Hepatocyte (in vitro differentiated cells): ENCODE measurements at regions not wholly inside any gene's neighbourhood (a gene's known extent, or its start where the extent isn't known, plus 50 kb on each side); places are given as distances from the start of the nearest gene placed in this dataset.
A peak's percentile ranks its signal among the peaks of the same experiment; 100 is the strongest.
"Not testable (repeated sequence)": the region's sequence is repeated elsewhere in the genome, so short reads cannot be mapped to it uniquely, and the experiment has no call there.

Experiments used
- DNase-seq: peaks from one replicate; pipeline ENCODE4 v3.0.0-alpha.2; 2016; ENCODE audit warnings: low spot score
- H2AFZ ChIP-seq: fragments of 200-600 bp; sonication (generic); 2 replicates; pipeline ENCODE4 v1.6.0; 2016; ENCODE audit warnings: antibody characterized with exemption, mild to moderate bottlenecking
- H3K27ac ChIP-seq: fragments of 200-600 bp; sonication (generic); 2 replicates; pipeline ENCODE4 v1.5.1; 2016; ENCODE audit warnings: mild to moderate bottlenecking
- H3K27me3 ChIP-seq: fragments of 200-600 bp; sonication (generic); 2 replicates; pipeline ENCODE4 v1.6.1; 2016
- H3K36me3 ChIP-seq: fragments of 200-600 bp; sonication (generic); replicated peaks from 2 replicates; pipeline ENCODE4 v1.5.1; 2016; ENCODE audit warnings: low read depth; ENCODE audit not compliant: insufficient read depth
- H3K4me1 ChIP-seq: fragments of 200-600 bp; sonication (generic); 2 replicates; pipeline ENCODE4 v1.5.1; 2016; ENCODE audit warnings: mild to moderate bottlenecking, moderate library complexity; ENCODE audit not compliant: insufficient read depth
- H3K4me2 ChIP-seq: fragments of 200-600 bp; sonication (generic); 2 replicates; pipeline ENCODE4 v1.6.0; 2016
- H3K4me3 ChIP-seq: fragments of 200-600 bp; sonication (generic); 2 replicates; pipeline ENCODE4 v1.5.1; 2016; ENCODE audit warnings: mild to moderate bottlenecking
- H3K79me2 ChIP-seq: fragments of 200-600 bp; sonication (generic); 2 replicates; pipeline ENCODE4 v1.6.0; 2017; ENCODE audit warnings: mild to moderate bottlenecking
- H3K9me2 ChIP-seq: fragments of 200-600 bp; sonication (generic); replicated peaks from 2 replicates; pipeline ENCODE4 v1.6.0; 2017; ENCODE audit warnings: mild to moderate bottlenecking; ENCODE audit not compliant: insufficient read depth
- H3K9me3 ChIP-seq: fragments of 200-600 bp; sonication (generic); 2 replicates; pipeline ENCODE4 v1.5.1; 2016; ENCODE audit warnings: low read depth, mild to moderate bottlenecking
- H4K20me1 ChIP-seq: fragments of 200-600 bp; sonication (generic); 2 replicates; pipeline ENCODE4 v1.6.0; 2016; ENCODE audit warnings: mild to moderate bottlenecking; ENCODE audit not compliant: insufficient read depth, poor library complexity, severe bottlenecking
- CTCF ChIP-seq: fragments of 200-600 bp; sonication (generic); IDR thresholded peaks from 2 replicates; pipeline ENCODE4 v1.5.1; 2016; ENCODE audit warnings: antibody characterized with exemption, mild to moderate bottlenecking; ENCODE audit not compliant: poor library complexity
- EZH2 ChIP-seq: fragments of 200-600 bp; sonication (generic); IDR thresholded peaks from 2 replicates; pipeline ENCODE4 v1.6.1; 2016; ENCODE audit warnings: antibody characterized with exemption, mild to moderate bottlenecking, borderline replicate concordance
- EZH2phosphoT487 ChIP-seq: fragments of 200-600 bp; sonication (generic); IDR thresholded peaks from one replicate; pipeline ENCODE4 v1.6.1; 2018; ENCODE audit warnings: antibody characterized with exemption, mild to moderate bottlenecking, low read depth, moderate library complexity; ENCODE audit not compliant: unreplicated experiment, severe bottlenecking
- WGBS: methylation state at CpG from one replicate; pipeline ENCODE4 v1.1.6; 2016; ENCODE audit warnings: low lambda C conversion rate; ENCODE audit errors: missing lambda C conversion rate; 5-methylcytosine and 5-hydroxymethylcytosine counted together

GRCh38 chr12:29012673-29013072 lies 136.4 kb upstream of the FAR2 start:
- WGBS = 87% methylated on average over 4 of the region's 4 CpGs
- H3K27me3 ChIP-seq = no peaks in the 10 kb centered on the region
- no peak for DNase-seq
- H3K4me3 ChIP-seq = no peak overlapping the region
- no peaks in the 10 kb centered on the region for H4K20me1 ChIP-seq
- no peak overlapping the region for H2AFZ ChIP-seq
- no peak overlapping the region for H3K4me2 ChIP-seq
- H3K79me2 ChIP-seq = no peaks in the 10 kb centered on the region
- no peak overlapping the region for H3K27ac ChIP-seq
- no peak for TF ChIP-seq EZH2phosphoT487
- TF ChIP-seq EZH2 = no peak
- TF ChIP-seq CTCF = no peak
- H3K4me1 ChIP-seq = no peaks in the 10 kb centered on the region
- H3K36me3 ChIP-seq = no peaks in the 10 kb centered on the region
- H3K9me2 ChIP-seq = no peaks in the 10 kb centered on the region
- no peaks in the 10 kb centered on the region for H3K9me3 ChIP-seq

GRCh38 chr12:29017532-29017931 lies 131.5 kb upstream of the FAR2 start:
- not testable (repeated sequence) for H3K9me2 ChIP-seq, H3K27me3 ChIP-seq, H3K4me3 ChIP-seq, H3K9me3 ChIP-seq, H3K4me1 ChIP-seq, H3K4me2 ChIP-seq, DNase-seq, H3K27ac ChIP-seq, H3K36me3 ChIP-seq, H2AFZ ChIP-seq, H4K20me1 ChIP-seq, H3K79me2 ChIP-seq
- WGBS = 85% methylated on average over 2 of the region's 2 CpGs

GRCh38 chr12:29023436-29024076 lies 125.5 kb upstream of the FAR2 start:
- Histone ChIP-seq H3K27me3 (no peaks in the 10 kb centered on the region), H2AFZ (no peak overlapping the region), H3K79me2 (no peaks in the 10 kb centered on the region), H4K20me1 (no peaks in the 10 kb centered on the region), H3K9me2 (no peaks in the 10 kb centered on the region), H3K9me3 (no peaks in the 10 kb centered on the region), H3K4me1 (no peaks in the 10 kb centered on the region), H3K4me2 (no peak overlapping the region), H3K27ac (no peak overlapping the region), H3K4me3 (no peak overlapping the region), H3K36me3 (no peaks in the 10 kb centered on the region)
- no peak for DNase-seq
- 98% methylated on average over 2 of the region's 2 CpGs for WGBS
- TF ChIP-seq CTCF (no peak), EZH2phosphoT487 (no peak), EZH2 (no peak)

- Histone ChIP-seq H2AFZ (no peak overlapping the region), H3K36me3 (no peaks in the 10 kb centered on the region), H4K20me1 (no peaks in the 10 kb centered on the region), H3K4me2 (no peak overlapping the region), H3K4me3 (no peak overlapping the region), H3K9me3 (no peaks in the 10 kb centered on the region), H3K79me2 (no peaks in the 10 kb centered on the region), H3K4me1 (no peaks in the 10 kb centered on the region), H3K27me3 (no peaks in the 10 kb centered on the region), H3K27ac (no peak overlapping the region), H3K9me2 (no peaks in the 10 kb centered on the region)
- no peak for DNase-seq
- WGBS = 62% methylated on average over 1 of the region's 1 CpG
- TF ChIP-seq EZH2 (no peak), EZH2phosphoT487 (no peak), CTCF (peak; percentile 26)
These were observed 125.0 kb upstream of the FAR2 start for GRCh38 chr12:29024117-29024516.
